GM23248 (cell line): ENCODE measurements at regions not wholly inside any gene's neighbourhood (a gene's known extent, or its start where the extent isn't known, plus 50 kb on each side); places are given as distances from the start of the nearest gene placed in this dataset.

ENCODE experiments used
- EZH2 ChIP-seq: fragments of 200-600 bp; sonication (generic); IDR thresholded peaks from 2 replicates; pipeline ENCODE4 v1.6.1; 2018; ENCODE audit warnings: antibody characterized with exemption, mild to moderate bottlenecking; ENCODE audit not compliant: insufficient read depth, poor library complexity, severe bottlenecking
- EZH2phosphoT487 ChIP-seq: fragments of 200-600 bp; sonication (generic); IDR thresholded peaks from 2 replicates; pipeline ENCODE4 v1.6.1; 2018; ENCODE audit warnings: antibody characterized with exemption, moderate library complexity, mild to moderate bottlenecking, low read depth; ENCODE audit not compliant: insufficient read depth

- TF ChIP-seq EZH2 (no peak), EZH2phosphoT487 (no peak)
Observed at GRCh38 chr6:25169961-25170360, 109.2 kb upstream of the CARMIL1 start.
